GM18498 (cell line): ENCODE measurements at regions not wholly inside any gene's neighbourhood (a gene's known extent, or its start where the extent isn't known, plus 50 kb on each side); places are given as distances from the start of the nearest gene placed in this dataset.
"Not testable (repeated sequence)": the region's sequence is repeated elsewhere in the genome, so short reads cannot be mapped to it uniquely, and the experiment has no call there.

Experiments
- ATAC-seq: cut with Tn5 transposase; IDR thresholded peaks from one replicate; pipeline ENCODE4 v1.9.1; 2021; ENCODE audit warnings: mild to moderate bottlenecking, moderate library complexity; ENCODE audit not compliant: unreplicated experiment

DNA sequence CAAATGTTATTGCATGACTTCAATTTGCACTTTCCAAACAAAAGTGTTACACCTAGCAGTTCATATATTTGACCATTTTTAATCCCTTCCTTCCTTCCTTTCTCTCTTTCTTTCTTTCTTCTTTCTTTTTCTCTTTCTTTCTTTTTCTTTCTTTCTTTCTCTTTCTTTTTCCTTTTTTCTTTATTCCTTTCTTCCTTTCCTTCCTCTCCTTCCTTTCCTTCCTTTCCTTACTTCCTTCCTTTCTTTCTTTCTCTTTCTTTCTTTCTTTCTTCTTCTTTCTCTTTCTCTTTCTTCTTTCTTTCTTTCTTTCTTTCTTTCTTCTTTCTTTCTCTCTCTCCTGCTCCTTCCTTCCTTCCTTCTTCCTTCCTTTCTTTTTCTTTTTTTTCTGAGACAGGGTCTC, 146.7 kb upstream of the ALKAL2 start:
- no peak for ATAC-seq

DNA sequence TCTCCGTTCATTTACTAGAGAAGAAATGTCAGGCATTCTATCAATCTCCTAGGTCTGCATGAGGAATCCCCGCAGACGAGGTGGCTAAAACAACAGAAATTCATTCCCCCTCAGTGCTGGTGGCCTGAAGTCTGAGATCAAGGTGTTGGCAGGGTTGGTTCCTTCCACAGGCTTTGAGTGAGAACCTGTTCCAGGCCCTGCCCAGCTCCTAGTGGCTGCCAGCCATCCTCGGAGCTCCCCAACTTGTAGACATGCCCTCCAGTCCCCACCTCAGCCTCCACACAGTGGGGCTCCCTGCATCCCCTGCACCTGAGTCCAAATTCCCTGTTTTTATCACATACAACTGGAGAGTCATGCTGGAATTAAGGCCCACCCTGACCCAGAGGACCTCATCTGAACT, 145.3 kb upstream of the ALKAL2 start:
- no peak for ATAC-seq

- no peak for ATAC-seq
These were observed 142.6 kb upstream of the ALKAL2 start for GRCh38 chr2:430291-431040.

GRCh38 chr2:429575-430254, 141.8 kb upstream of the ALKAL2 start:
- ATAC-seq = no peak

- no peak for ATAC-seq
These were observed 141.3 kb upstream of the ALKAL2 start for GRCh38 chr2:429142-429541.

- ATAC-seq = no peak
These were observed 140.7 kb upstream of the ALKAL2 start for GRCh38 chr2:428591-428990.

DNA sequence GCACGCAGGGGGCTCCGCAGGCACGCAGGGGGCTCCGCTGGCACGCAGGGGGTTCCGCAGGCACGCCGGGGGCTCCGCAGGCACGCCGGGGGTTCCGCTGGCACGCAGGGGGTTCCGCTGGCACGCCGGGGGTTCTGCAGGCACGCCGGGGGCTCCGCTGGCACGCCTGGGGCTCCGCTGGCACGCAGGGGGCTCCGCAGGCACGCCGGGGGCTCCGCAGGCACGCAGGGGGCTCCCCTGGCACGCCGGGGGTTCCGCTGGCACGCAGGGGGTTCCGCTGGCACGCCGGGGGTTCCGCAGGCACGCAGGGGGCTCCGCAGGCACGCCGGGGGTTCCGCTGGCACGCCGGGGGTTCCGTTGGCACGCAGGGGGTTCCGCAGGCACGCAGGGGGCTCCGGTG, 138.8 kb upstream of the ALKAL2 start:
- not testable (repeated sequence) for ATAC-seq

GRCh38 chr2:425947-426346, 138.1 kb upstream of the ALKAL2 start:
- no peak for ATAC-seq

GRCh38 chr2:425243-425642, 137.4 kb upstream of the ALKAL2 start:
- no peak for ATAC-seq

- ATAC-seq = no peak
These were observed 136.6 kb upstream of the ALKAL2 start for GRCh38 chr2:424306-425171.

DNA sequence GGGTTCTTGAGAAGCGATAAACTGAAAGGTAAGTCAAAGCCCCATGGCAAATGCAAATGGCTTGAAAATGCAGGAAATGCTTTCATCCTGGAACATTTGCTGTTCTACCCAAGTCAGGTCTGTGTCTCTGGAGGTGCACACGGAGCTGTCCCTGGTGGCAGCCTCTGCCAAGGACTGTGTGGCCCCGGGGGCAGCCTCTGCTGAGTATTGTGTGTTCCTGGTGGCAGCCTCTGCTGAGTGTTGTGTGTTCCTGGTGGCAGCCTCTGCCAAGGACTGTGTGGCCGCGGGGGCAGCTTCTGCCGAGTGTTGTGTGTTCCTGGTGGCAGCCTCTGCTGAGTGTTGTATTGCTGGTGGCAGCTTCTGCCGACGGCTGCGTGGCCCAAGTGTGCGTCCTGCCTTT, 135.6 kb upstream of the ALKAL2 start:
- ATAC-seq = no peak

- ATAC-seq = no peak
These were observed 135.0 kb upstream of the ALKAL2 start for GRCh38 chr2:422676-423435.

- ATAC-seq = no peak
These were observed 133.5 kb upstream of the ALKAL2 start for GRCh38 chr2:421406-421805.

GRCh38 chr2:419687-420317, 131.9 kb upstream of the ALKAL2 start:
- no peak for ATAC-seq

DNA sequence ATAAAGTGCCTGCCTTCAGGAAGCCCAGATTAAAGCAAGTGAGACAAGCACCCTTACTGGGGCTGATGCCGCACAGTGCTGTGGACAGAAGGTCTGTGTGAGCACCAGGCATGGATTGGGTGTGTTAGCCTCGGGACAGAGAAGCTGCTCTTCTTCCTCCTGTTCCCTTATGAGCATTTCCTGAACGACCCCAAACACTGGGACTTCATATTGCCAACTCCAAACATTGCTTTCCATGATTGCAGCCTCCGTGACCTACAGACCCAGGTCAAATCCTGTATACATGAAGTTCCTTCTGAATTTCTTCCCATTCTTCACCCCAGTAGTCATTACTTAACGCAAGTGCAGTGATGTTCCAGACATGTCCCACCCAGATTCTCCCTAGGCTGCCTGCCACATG, 129.8 kb upstream of the ALKAL2 start:
- no peak for ATAC-seq

DNA sequence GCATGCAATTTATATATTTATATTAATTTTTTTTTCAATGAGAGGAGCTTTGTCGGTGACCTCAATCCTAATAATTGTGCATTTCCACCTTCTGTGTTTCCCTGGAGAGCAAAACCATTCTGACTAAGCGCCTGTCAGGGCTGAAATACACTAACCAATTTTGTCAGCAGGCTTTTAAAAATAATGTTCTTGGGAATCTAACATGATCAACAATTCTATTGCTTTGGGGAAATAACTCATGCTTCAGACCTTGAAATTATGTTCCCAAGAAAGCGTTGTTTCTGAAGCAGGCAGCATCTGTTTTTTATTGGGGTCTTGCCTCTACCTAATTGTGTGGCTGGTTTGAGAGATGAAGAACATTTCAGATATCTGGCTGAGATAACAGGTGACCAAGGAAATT, 129.1 kb upstream of the ALKAL2 start:
- no peak for ATAC-seq

GRCh38 chr2:415986-416610, 128.2 kb upstream of the ALKAL2 start:
- no peak for ATAC-seq

- no peak for ATAC-seq
These were observed 121.6 kb upstream of the ALKAL2 start for GRCh38 chr2:409523-409922.

DNA sequence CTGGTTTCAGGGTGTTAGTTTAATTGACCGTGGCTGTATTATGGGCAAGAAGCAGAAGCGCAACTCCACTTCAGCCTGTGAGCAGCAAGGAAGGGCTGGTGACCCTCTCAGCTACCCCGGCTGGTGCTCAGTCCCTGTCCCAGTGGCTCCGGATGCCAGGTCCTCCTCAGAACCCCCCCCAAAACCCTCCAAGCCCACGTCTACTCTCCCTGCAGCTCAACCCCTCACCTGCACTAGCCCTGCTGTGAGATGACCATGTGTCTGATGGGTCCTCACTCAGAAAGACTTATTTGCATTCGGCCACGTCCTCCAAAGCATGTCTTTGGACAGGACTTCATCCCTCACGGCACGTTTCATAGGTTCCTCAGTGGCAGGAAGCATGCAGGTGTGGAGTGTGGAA, 119.7 kb upstream of the ALKAL2 start:
- no peak for ATAC-seq

- ATAC-seq = no peak
These were observed 119.0 kb upstream of the ALKAL2 start for GRCh38 chr2:406876-407275.
